ENCODE measurements at regions not wholly inside any gene's neighbourhood (a gene's known extent, or its start where the extent isn't known, plus 50 kb on each side); places are given as distances from the start of the nearest gene placed in this dataset.

DNA sequence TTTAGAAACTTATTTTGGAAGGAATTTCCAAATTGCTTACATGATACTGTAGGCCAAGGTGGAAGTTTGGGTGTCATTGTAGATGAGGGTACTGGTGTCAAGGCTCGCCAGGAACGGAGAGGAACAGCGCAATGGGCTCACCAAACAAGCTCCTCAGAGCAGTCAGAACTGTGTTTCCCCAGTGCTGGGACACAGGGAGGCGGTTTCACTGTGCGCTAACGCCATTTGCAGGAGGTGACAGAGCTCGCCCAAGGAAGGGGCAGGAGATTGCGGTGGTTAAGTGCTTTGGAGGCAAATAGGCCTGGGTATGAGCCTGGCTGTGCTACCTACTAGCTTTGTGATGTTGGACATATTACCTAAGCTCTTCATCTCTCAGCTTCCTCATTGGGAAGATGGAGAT, 57.3 kb downstream of the HHEX start:
- ChIA-PET POLR2A (no interaction called here), CTCF (interaction anchor here (1.0 to 1.3 kb wide), 2 partner anchors 96 to 134 kb away, joined by 3 to 6 read pairs; no protein-coding TSS in a partner anchor)
- H3K4me3 Mint-ChIP-seq: no peak overlapping the region
- no peaks in the 10 kb centered on the region for H3K36me3 Mint-ChIP-seq (ENCODE audit: low read depth)
- DNase-seq (no peak), ATAC-seq (peak; percentile 9)
- H3K4me1 Mint-ChIP-seq (ENCODE audit: low read depth): peaks cover 19% of the 10 kb centered on the region
- no peaks in the 10 kb centered on the region for H3K9me3 Mint-ChIP-seq (ENCODE audit: insufficient read depth)
- H3K27ac Mint-ChIP-seq: no peak overlapping the region
- peaks cover 34% of the 10 kb centered on the region for H3K27me3 Mint-ChIP-seq (ENCODE audit: low read depth)

DNA sequence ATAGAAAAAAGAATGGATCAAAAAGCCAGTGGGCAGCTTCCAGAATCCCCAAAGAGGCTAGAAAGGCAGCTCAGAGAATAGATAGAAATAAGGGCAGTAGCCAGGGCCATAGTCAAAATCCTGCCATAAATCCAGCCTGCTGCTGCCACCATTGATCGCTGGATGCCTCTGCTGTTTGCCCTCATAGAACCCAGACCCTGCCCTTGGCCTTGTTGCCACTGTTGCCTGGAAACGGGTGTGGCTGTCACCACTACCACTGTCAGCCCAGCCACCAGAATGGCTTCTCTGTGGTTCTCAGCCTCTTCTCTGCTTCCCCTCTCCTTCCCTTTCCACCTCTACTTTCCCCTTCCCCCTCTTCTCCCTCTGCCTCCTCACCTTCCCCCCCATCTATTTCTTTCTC, 57.8 kb downstream of the HHEX start:
- no peaks in the 10 kb centered on the region for H3K36me3 Mint-ChIP-seq (ENCODE audit: low read depth)
- H3K4me3 Mint-ChIP-seq: no peak overlapping the region
- H3K4me1 Mint-ChIP-seq (ENCODE audit: low read depth): peaks cover 19% of the 10 kb centered on the region
- DNase-seq: peak; percentile 69
- H3K9me3 Mint-ChIP-seq (ENCODE audit: insufficient read depth): no peaks in the 10 kb centered on the region
- H3K27ac Mint-ChIP-seq: no peak overlapping the region
- CTCF ChIA-PET: interaction anchor here (1.0 to 1.3 kb wide), 2 partner anchors 96 to 133 kb away, joined by 3 to 6 read pairs; no protein-coding TSS in a partner anchor
- peak; percentile 86 for ATAC-seq
- H3K27me3 Mint-ChIP-seq (ENCODE audit: low read depth): peaks cover 34% of the 10 kb centered on the region
- POLR2A ChIA-PET: no interaction called here

DNA sequence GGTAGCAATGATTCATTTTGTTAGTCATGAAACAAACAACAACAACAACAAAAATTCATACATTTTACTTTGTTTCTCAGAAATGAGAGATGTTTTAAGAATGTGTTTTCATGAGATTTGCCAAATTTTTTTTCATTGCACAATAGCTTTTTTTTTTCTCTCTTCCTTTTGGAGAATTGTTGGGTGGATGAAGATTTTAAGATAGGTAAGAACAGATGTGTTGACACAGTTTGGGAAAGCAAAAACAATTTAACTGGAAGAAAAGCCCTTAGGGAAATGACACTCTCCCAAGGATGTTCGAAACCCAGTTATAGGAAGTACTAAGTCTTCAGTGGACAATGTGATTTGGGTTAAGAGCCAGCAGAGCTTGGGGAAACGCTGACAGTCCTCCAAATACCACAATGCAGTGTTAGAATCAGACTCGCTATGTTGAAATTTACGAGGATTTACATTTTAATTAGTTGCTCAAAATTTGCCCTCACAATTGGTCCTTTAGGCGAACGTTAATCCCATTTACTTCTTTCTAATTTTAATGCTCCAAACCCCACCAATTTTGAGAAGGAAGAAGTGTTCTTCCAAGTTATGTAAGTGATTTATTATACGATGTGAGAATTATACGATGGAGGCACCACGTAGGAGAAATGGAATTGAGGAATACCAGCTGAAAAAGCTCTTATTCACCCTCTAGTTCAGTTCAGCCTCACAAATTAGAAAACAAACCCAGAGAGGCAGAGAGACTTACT, 61.2 kb downstream of the HHEX start:
- Mint-ChIP-seq H3K36me3 (ENCODE audit: low read depth) (no peaks in the 10 kb centered on the region), H3K27ac (no peak overlapping the region), H3K4me3 (no peak overlapping the region), H3K9me3 (ENCODE audit: insufficient read depth) (no peaks in the 10 kb centered on the region), H3K4me1 (ENCODE audit: low read depth) (peaks cover 14% of the 10 kb centered on the region), H3K27me3 (ENCODE audit: low read depth) (peaks cover 28% of the 10 kb centered on the region)
- ChIA-PET CTCF (no interaction called here), POLR2A (no interaction called here)
- DNase-seq: no peak
- no peak for ATAC-seq

- DNase-seq (no peak), ATAC-seq (no peak)
- peaks cover 28% of the 10 kb centered on the region for H3K27me3 Mint-ChIP-seq (ENCODE audit: low read depth)
- H3K27ac Mint-ChIP-seq: no peak overlapping the region
- H3K4me3 Mint-ChIP-seq: no peak overlapping the region
- CTCF ChIA-PET: no interaction called here
- no peaks in the 10 kb centered on the region for H3K36me3 Mint-ChIP-seq (ENCODE audit: low read depth)
- POLR2A ChIA-PET: no interaction called here
- H3K4me1 Mint-ChIP-seq (ENCODE audit: low read depth): peaks cover 18% of the 10 kb centered on the region
- no peaks in the 10 kb centered on the region for H3K9me3 Mint-ChIP-seq (ENCODE audit: insufficient read depth)
These were observed 61.7 kb downstream of the HHEX start for GRCh38 chr10:92751534-92751811.

DNA sequence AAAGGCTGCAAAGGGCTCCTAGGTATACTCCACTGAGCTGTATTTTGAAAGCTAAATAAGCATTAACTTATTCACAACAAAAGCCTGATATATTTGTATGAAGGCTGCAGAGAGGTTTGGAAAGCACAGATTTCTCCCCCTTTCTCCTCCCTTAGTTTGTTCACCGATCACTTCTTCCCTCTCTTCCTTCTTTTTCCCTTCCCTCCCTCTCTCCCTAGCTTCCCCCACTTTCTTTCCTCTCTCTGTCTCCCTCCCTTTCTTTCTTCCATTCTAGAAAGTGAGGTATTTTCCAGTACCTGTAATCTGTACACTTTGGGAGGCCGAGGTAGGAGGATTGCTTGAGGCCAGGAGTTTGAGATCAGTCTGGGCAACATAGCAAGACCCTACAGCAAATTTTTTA, 62.1 kb downstream of the HHEX start:
- Mint-ChIP-seq H3K27me3 (ENCODE audit: low read depth) (peaks cover 28% of the 10 kb centered on the region), H3K9me3 (ENCODE audit: insufficient read depth) (no peaks in the 10 kb centered on the region), H3K4me1 (ENCODE audit: low read depth) (peaks cover 22% of the 10 kb centered on the region), H3K27ac (no peak overlapping the region), H3K36me3 (ENCODE audit: low read depth) (no peaks in the 10 kb centered on the region), H3K4me3 (no peak overlapping the region)
- DNase-seq: no peak
- ATAC-seq: no peak
- ChIA-PET POLR2A (no interaction called here), CTCF (no interaction called here)

GRCh38 chr10:92753865-92754264, 64.1 kb downstream of the HHEX start:
- Mint-ChIP-seq H3K4me1 (ENCODE audit: low read depth) (peaks cover 15% of the 10 kb centered on the region), H3K9me3 (ENCODE audit: insufficient read depth) (no peaks in the 10 kb centered on the region), H3K36me3 (ENCODE audit: low read depth) (no peaks in the 10 kb centered on the region), H3K27me3 (ENCODE audit: low read depth) (peaks cover 20% of the 10 kb centered on the region), H3K4me3 (no peak overlapping the region), H3K27ac (no peak overlapping the region)
- ChIA-PET POLR2A (no interaction called here), CTCF (no interaction called here)
- ATAC-seq (no peak), DNase-seq (no peak)

- no peak for DNase-seq
- H3K4me3 Mint-ChIP-seq: no peak overlapping the region
- H3K27me3 Mint-ChIP-seq (ENCODE audit: low read depth): peaks cover 13% of the 10 kb centered on the region
- peaks cover 15% of the 10 kb centered on the region for H3K4me1 Mint-ChIP-seq (ENCODE audit: low read depth)
- no peak overlapping the region for H3K27ac Mint-ChIP-seq
- ChIA-PET POLR2A (no interaction called here), CTCF (interaction anchor here (0.8 to 2.1 kb wide), 2 partner anchors 22 to 87 kb away, joined by 3 to 6 read pairs; no protein-coding TSS in a partner anchor)
- H3K9me3 Mint-ChIP-seq (ENCODE audit: insufficient read depth): no peaks in the 10 kb centered on the region
- ATAC-seq: no peak
- H3K36me3 Mint-ChIP-seq (ENCODE audit: low read depth): no peaks in the 10 kb centered on the region
These were observed 66.0 kb downstream of the HHEX start for GRCh38 chr10:92755725-92756124.

GRCh38 chr10:92756201-92757065, 66.7 kb downstream of the HHEX start:
- Mint-ChIP-seq H3K4me1 (ENCODE audit: low read depth) (peaks cover 15% of the 10 kb centered on the region), H3K27ac (no peak overlapping the region), H3K36me3 (ENCODE audit: low read depth) (no peaks in the 10 kb centered on the region), H3K4me3 (no peak overlapping the region), H3K27me3 (ENCODE audit: low read depth) (peaks cover 14% of the 10 kb centered on the region), H3K9me3 (ENCODE audit: insufficient read depth) (no peaks in the 10 kb centered on the region)
- ChIA-PET CTCF (interaction anchor here (0.8 to 2.1 kb wide), 2 partner anchors 23 to 86 kb away, joined by 3 to 6 read pairs; no protein-coding TSS in a partner anchor), POLR2A (no interaction called here)
- ATAC-seq (no peak), DNase-seq (no peak)

- POLR2A ChIA-PET: interaction anchor here (0.6 kb wide), 1 partner anchor 29 kb away, joined by 3 read pairs; no protein-coding TSS in a partner anchor
- no peak overlapping the region for H3K27ac Mint-ChIP-seq
- ATAC-seq (no peak), DNase-seq (no peak)
- peaks cover 15% of the 10 kb centered on the region for H3K4me1 Mint-ChIP-seq (ENCODE audit: low read depth)
- CTCF ChIA-PET: interaction anchor here (2.1 kb wide), 1 partner anchor 86 kb away, joined by 6 read pairs; no protein-coding TSS in a partner anchor
- peaks cover 16% of the 10 kb centered on the region for H3K27me3 Mint-ChIP-seq (ENCODE audit: low read depth)
- no peaks in the 10 kb centered on the region for H3K36me3 Mint-ChIP-seq (ENCODE audit: low read depth)
- H3K4me3 Mint-ChIP-seq: no peak overlapping the region
- H3K9me3 Mint-ChIP-seq (ENCODE audit: insufficient read depth): no peaks in the 10 kb centered on the region
These were observed 67.4 kb downstream of the HHEX start for GRCh38 chr10:92757066-92757710.

GRCh38 chr10:92757711-92758104, 68.0 kb downstream of the HHEX start:
- Mint-ChIP-seq H3K36me3 (ENCODE audit: low read depth) (no peaks in the 10 kb centered on the region), H3K9me3 (ENCODE audit: insufficient read depth) (no peaks in the 10 kb centered on the region), H3K27ac (no peak overlapping the region), H3K27me3 (ENCODE audit: low read depth) (peaks cover 16% of the 10 kb centered on the region), H3K4me1 (ENCODE audit: low read depth) (peaks cover 15% of the 10 kb centered on the region), H3K4me3 (no peak overlapping the region)
- ATAC-seq (no peak), DNase-seq (no peak)
- POLR2A ChIA-PET: interaction anchor here (0.6 kb wide), 2 partner anchors 29 to 649 kb away, joined by 3 read pairs; no protein-coding TSS in a partner anchor
- CTCF ChIA-PET: interaction anchor here (2.1 kb wide), 1 partner anchor 85 kb away, joined by 6 read pairs; no protein-coding TSS in a partner anchor

DNA sequence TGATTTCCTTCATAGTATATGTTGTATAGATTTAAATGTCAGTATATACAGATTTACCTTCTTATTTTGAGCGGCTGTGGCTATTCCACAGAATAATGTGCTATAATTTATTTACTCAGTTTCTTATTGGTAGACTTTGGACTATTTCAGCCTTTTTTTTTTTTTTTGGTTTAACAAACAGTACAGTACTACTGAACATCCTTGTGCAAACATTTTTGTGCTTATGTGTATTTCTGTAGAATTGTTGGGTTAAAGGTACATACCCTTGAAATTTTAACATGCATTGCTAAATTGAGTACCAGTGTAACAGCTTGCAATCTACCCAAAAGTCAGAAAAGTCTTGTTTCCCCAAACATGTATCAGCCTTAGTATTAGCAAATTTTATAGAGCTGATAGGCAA, 68.8 kb downstream of the HHEX start:
- CTCF ChIA-PET: no interaction called here
- POLR2A ChIA-PET: interaction anchor here (0.6 kb wide), 1 partner anchor 650 kb away, joined by 3 read pairs; no protein-coding TSS in a partner anchor

GRCh38 chr10:92760609-92761008, 70.9 kb downstream of the HHEX start:
- no peak for ATAC-seq
- POLR2A ChIA-PET: no interaction called here

More for the DNA sequence above, 68.8 kb downstream of the HHEX start:
- DNase-seq (no peak), ATAC-seq (no peak)
- Mint-ChIP-seq H3K27me3 (ENCODE audit: low read depth) (peaks cover 17% of the 10 kb centered on the region), H3K36me3 (ENCODE audit: low read depth) (no peaks in the 10 kb centered on the region), H3K27ac (no peak overlapping the region), H3K4me1 (ENCODE audit: low read depth) (peaks cover 15% of the 10 kb centered on the region), H3K9me3 (ENCODE audit: insufficient read depth) (no peaks in the 10 kb centered on the region), H3K4me3 (no peak overlapping the region)

More at GRCh38 chr10:92760609-92761008, 70.9 kb downstream of the HHEX start:
- Mint-ChIP-seq H3K36me3 (ENCODE audit: low read depth) (no peaks in the 10 kb centered on the region), H3K27ac (no peak overlapping the region), H3K4me1 (ENCODE audit: low read depth) (peaks cover 15% of the 10 kb centered on the region), H3K27me3 (ENCODE audit: low read depth) (peaks cover 22% of the 10 kb centered on the region), H3K9me3 (ENCODE audit: insufficient read depth) (no peaks in the 10 kb centered on the region), H3K4me3 (no peak overlapping the region)
- no peak for DNase-seq
- CTCF ChIA-PET: no interaction called here

Measured in activated CD8-positive, alpha-beta T cell treated with anti-CD3 and anti-CD28 coated beads, Interleukin-2, amount 10 ng/mL, durations not matched to agents 7 days and 5 days (primary cell).